ENCODE measurements at regions not wholly inside any gene's neighbourhood (a gene's known extent, or its start where the extent isn't known, plus 50 kb on each side); places are given as distances from the start of the nearest gene placed in this dataset.

GRCh38 chr19:34832581-34833112 lies 59.6 kb upstream of the ZNF599 start:
- peaks cover 41% of the 10 kb centered on the region for H3K27me3 Mint-ChIP-seq (ENCODE audit: low read depth)
- H3K9me3 Mint-ChIP-seq = peaks cover 2% of the 10 kb centered on the region
- H3K4me1 Mint-ChIP-seq = peaks cover 6% of the 10 kb centered on the region
- no peak overlapping the region for H3K4me3 Mint-ChIP-seq
- no peaks in the 10 kb centered on the region for H3K36me3 Mint-ChIP-seq
- no peak overlapping the region for H3K27ac Mint-ChIP-seq
- no peak for TF ChIP-seq CTCF (IDR thresholded peaks at IDR 0.05; ENCODE audit: unreplicated experiment)
- no peak for DNase-seq (ENCODE audit: low spot score in 2 of 2, unreplicated experiment in 2 of 2)

GRCh38 chr19:34831714-34832113 lies 58.7 kb upstream of the ZNF599 start:
- no peaks in the 10 kb centered on the region for H3K4me1 Mint-ChIP-seq
- no peak for DNase-seq (ENCODE audit: low spot score in 2 of 2, unreplicated experiment in 2 of 2)

GRCh38 chr19:34828156-34828555 lies 55.1 kb upstream of the ZNF599 start:
- H3K27ac Mint-ChIP-seq = no peak overlapping the region

More at GRCh38 chr19:34831714-34832113, 58.7 kb upstream of the ZNF599 start:
- Mint-ChIP-seq H3K27ac (no peak overlapping the region), H3K9me3 (peaks cover 6% of the 10 kb centered on the region), H3K36me3 (no peaks in the 10 kb centered on the region), H3K4me3 (no peak overlapping the region), H3K27me3 (ENCODE audit: low read depth) (peaks cover 34% of the 10 kb centered on the region)
- no peak for TF ChIP-seq CTCF (IDR thresholded peaks at IDR 0.05; ENCODE audit: unreplicated experiment)

GRCh38 chr19:34825212-34825611 lies 52.2 kb upstream of the ZNF599 start:
- no peaks in the 10 kb centered on the region for H3K36me3 Mint-ChIP-seq

More at GRCh38 chr19:34828156-34828555, 55.1 kb upstream of the ZNF599 start:
- DNase-seq (ENCODE audit: low spot score in 2 of 2, unreplicated experiment in 2 of 2) = no peak
- Mint-ChIP-seq H3K9me3 (peaks cover 15% of the 10 kb centered on the region), H3K4me1 (no peaks in the 10 kb centered on the region), H3K4me3 (no peak overlapping the region), H3K27me3 (ENCODE audit: low read depth) (peaks cover 6% of the 10 kb centered on the region), H3K36me3 (no peaks in the 10 kb centered on the region)
- TF ChIP-seq CTCF (IDR thresholded peaks at IDR 0.05; ENCODE audit: unreplicated experiment) = no peak

GRCh38 chr19:34824686-34825085 lies 51.7 kb upstream of the ZNF599 start:
- no peak for TF ChIP-seq CTCF (IDR thresholded peaks at IDR 0.05; ENCODE audit: unreplicated experiment)
- Mint-ChIP-seq H3K27ac (no peak overlapping the region), H3K4me1 (no peaks in the 10 kb centered on the region), H3K4me3 (no peak overlapping the region), H3K9me3 (peaks cover 30% of the 10 kb centered on the region), H3K27me3 (ENCODE audit: low read depth) (peaks cover 3% of the 10 kb centered on the region), H3K36me3 (no peaks in the 10 kb centered on the region)
- DNase-seq (ENCODE audit: low spot score in 2 of 2, unreplicated experiment in 2 of 2) = no peak

More at GRCh38 chr19:34825212-34825611, 52.2 kb upstream of the ZNF599 start:
- no peak overlapping the region for H3K4me3 Mint-ChIP-seq
- peaks cover 3% of the 10 kb centered on the region for H3K27me3 Mint-ChIP-seq (ENCODE audit: low read depth)
- H3K4me1 Mint-ChIP-seq = no peaks in the 10 kb centered on the region
- no peak overlapping the region for H3K27ac Mint-ChIP-seq
- no peak for DNase-seq (ENCODE audit: low spot score in 2 of 2, unreplicated experiment in 2 of 2)
- no peak for TF ChIP-seq CTCF (IDR thresholded peaks at IDR 0.05; ENCODE audit: unreplicated experiment)
- peaks cover 25% of the 10 kb centered on the region for H3K9me3 Mint-ChIP-seq

All from mesothelial cell of epicardium (in vitro differentiated cells).